ENCODE measurements at regions not wholly inside any gene's neighbourhood (a gene's known extent, or its start where the extent isn't known, plus 50 kb on each side); places are given as distances from the start of the nearest gene placed in this dataset.

GRCh38 chr2:11940121-11940743 is 193.8 kb downstream of the LPIN1 start:
- ChIA-PET POLR2A (no interaction called here), RAD21 (ENCODE audit: low non-redundant PET in 1 of 2, low total read pairs in 2 of 2, uncharacterized antibody in 2 of 2, unreplicated experiment in 2 of 2) (no interaction called here), CTCF (interaction anchor here (1.1 kb wide), 1 partner anchor 76 kb away, joined by 3 read pairs; no protein-coding TSS in a partner anchor)
- Histone ChIP-seq H4K20me1 (ENCODE audit: insufficient read depth) (no peaks in the 10 kb centered on the region), H3K4me1 (ENCODE audit: control insufficient read depth in 1 of 2, insufficient read depth in 2 of 2, low read length in 2 of 2) (no peaks in the 10 kb centered on the region), H3K9ac (ENCODE audit: low read length) (no peak overlapping the region), H3K79me2 (ENCODE audit: insufficient read depth, low read length) (no peaks in the 10 kb centered on the region), H3K9me3 (ENCODE audit: control insufficient read depth in 1 of 2, insufficient read depth in 1 of 2, low read depth in 1 of 2, low read length in 2 of 2) (no peaks in the 10 kb centered on the region), H3K36me3 (ENCODE audit: control insufficient read depth in 1 of 2, insufficient read depth in 2 of 2, low read length in 2 of 2) (no peaks in the 10 kb centered on the region), H3K9me2 (ENCODE audit: insufficient read depth) (no peaks in the 10 kb centered on the region), H3K27ac (ENCODE audit: low read depth, low read length) (no peak overlapping the region), H3K4me2 (ENCODE audit: low read length) (no peak overlapping the region), H3K4me3 (replicated peaks in 1 of 2; ENCODE audit: low read depth in 1 of 2, low read length in 2 of 2) (no peak overlapping the region), H3K27me3 (ENCODE audit: insufficient read depth, low read length) (no peaks in the 10 kb centered on the region), H2AFZ (ENCODE audit: low read depth, low read length, poor library complexity, severe bottlenecking) (no peak overlapping the region)
- DNase-seq (ENCODE audit: low read depth, low spot score) (no peak), ATAC-seq (no peak)
- TF ChIP-seq ELF1 (IDR thresholded peaks at IDR 0.05; ENCODE audit: borderline replicate concordance, low read depth) (no peak), ATF3 (IDR thresholded peaks at IDR 0.05) (no peak)
- intact Hi-C loops (cut with micrococcal nuclease): no loop called here
- BruUV-seq (replicated peaks): no TSS peak

GRCh38 chr2:11940799-11941198 is 194.4 kb downstream of the LPIN1 start:
- Histone ChIP-seq H4K20me1 (ENCODE audit: insufficient read depth) (no peaks in the 10 kb centered on the region), H3K9me2 (ENCODE audit: insufficient read depth) (no peaks in the 10 kb centered on the region), H3K27ac (ENCODE audit: low read depth, low read length) (no peak overlapping the region), H3K9me3 (ENCODE audit: control insufficient read depth in 1 of 2, insufficient read depth in 1 of 2, low read depth in 1 of 2, low read length in 2 of 2) (no peaks in the 10 kb centered on the region), H3K27me3 (ENCODE audit: insufficient read depth, low read length) (no peaks in the 10 kb centered on the region), H3K4me1 (ENCODE audit: control insufficient read depth in 1 of 2, insufficient read depth in 2 of 2, low read length in 2 of 2) (no peaks in the 10 kb centered on the region), H3K9ac (ENCODE audit: low read length) (no peak overlapping the region), H2AFZ (ENCODE audit: low read depth, low read length, poor library complexity, severe bottlenecking) (no peak overlapping the region), H3K4me3 (replicated peaks in 1 of 2; ENCODE audit: low read depth in 1 of 2, low read length in 2 of 2) (no peak overlapping the region), H3K79me2 (ENCODE audit: insufficient read depth, low read length) (no peaks in the 10 kb centered on the region), H3K4me2 (ENCODE audit: low read length) (no peak overlapping the region), H3K36me3 (ENCODE audit: control insufficient read depth in 1 of 2, insufficient read depth in 2 of 2, low read length in 2 of 2) (no peaks in the 10 kb centered on the region)
- ChIA-PET RAD21 (ENCODE audit: low non-redundant PET in 1 of 2, low total read pairs in 2 of 2, uncharacterized antibody in 2 of 2, unreplicated experiment in 2 of 2) (no interaction called here), POLR2A (no interaction called here), CTCF (no interaction called here)
- intact Hi-C loops (cut with micrococcal nuclease): no loop called here
- DNase-seq (ENCODE audit: low read depth, low spot score) (no peak), ATAC-seq (no peak)
- TF ChIP-seq ELF1 (IDR thresholded peaks at IDR 0.05; ENCODE audit: borderline replicate concordance, low read depth): no peak
- TF ChIP-seq EGR1 (IDR thresholded peaks at IDR 0.05; ENCODE audit: low read depth): no peak
- no peak for TF ChIP-seq EZH2phosphoT487 (IDR thresholded peaks at IDR 0.05; ENCODE audit: borderline replicate concordance)
- TF ChIP-seq TCF7L2 (IDR thresholded peaks at IDR 0.05; ENCODE audit: borderline replicate concordance, extremely low read depth, insufficient read depth, insufficient read length): no peak
- TF ChIP-seq POLR2AphosphoS5 (IDR thresholded peaks at IDR 0.05; ENCODE audit: low read depth, low read length): no peak
- no peak for TF ChIP-seq SIN3A (IDR thresholded peaks at IDR 0.05; ENCODE audit: low read depth)
- no TSS peak for BruUV-seq (replicated peaks)
